ENCODE measurements at regions not wholly inside any gene's neighbourhood (a gene's known extent, or its start where the extent isn't known, plus 50 kb on each side); places are given as distances from the start of the nearest gene placed in this dataset.

- Histone ChIP-seq H3K27me3 (ENCODE audit: insufficient read depth, poor library complexity, severe bottlenecking) (no peaks in the 10 kb centered on the region), H3K27ac (replicated peaks) (no peak overlapping the region), H3K4me3 (replicated peaks; ENCODE audit: insufficient read depth, low read length) (no peak overlapping the region)
- no peak for DNase-seq (ENCODE audit: low read depth in 1 of 2, low spot score in 1 of 2)
- TF ChIP-seq POLR2AphosphoS5 (IDR thresholded peaks at IDR 0.05; ENCODE audit: low read depth) (no peak), REST (IDR thresholded peaks at IDR 0.05; ENCODE audit: insufficient replicate concordance, low read depth) (no peak)
Observed at GRCh38 chr19:29273000-29273640, 60.2 kb upstream of the UQCRFS1 start.

GRCh38 chr19:29275266-29275665 is 62.3 kb upstream of the UQCRFS1 start:
- no peak overlapping the region for H3K27ac ChIP-seq (replicated peaks)
- H3K27me3 ChIP-seq (ENCODE audit: insufficient read depth, poor library complexity, severe bottlenecking), result no peaks in the 10 kb centered on the region
- TF ChIP-seq REST (IDR thresholded peaks at IDR 0.05; ENCODE audit: insufficient replicate concordance, low read depth) (no peak), GABPA (IDR thresholded peaks at IDR 0.05; ENCODE audit: low read depth) (no peak), POLR2AphosphoS5 (IDR thresholded peaks at IDR 0.05; ENCODE audit: low read depth) (no peak), SPI1 (IDR thresholded peaks at IDR 0.05; ENCODE audit: borderline replicate concordance, low read depth) (no peak)
- TF ChIP-seq, protein P1, sequence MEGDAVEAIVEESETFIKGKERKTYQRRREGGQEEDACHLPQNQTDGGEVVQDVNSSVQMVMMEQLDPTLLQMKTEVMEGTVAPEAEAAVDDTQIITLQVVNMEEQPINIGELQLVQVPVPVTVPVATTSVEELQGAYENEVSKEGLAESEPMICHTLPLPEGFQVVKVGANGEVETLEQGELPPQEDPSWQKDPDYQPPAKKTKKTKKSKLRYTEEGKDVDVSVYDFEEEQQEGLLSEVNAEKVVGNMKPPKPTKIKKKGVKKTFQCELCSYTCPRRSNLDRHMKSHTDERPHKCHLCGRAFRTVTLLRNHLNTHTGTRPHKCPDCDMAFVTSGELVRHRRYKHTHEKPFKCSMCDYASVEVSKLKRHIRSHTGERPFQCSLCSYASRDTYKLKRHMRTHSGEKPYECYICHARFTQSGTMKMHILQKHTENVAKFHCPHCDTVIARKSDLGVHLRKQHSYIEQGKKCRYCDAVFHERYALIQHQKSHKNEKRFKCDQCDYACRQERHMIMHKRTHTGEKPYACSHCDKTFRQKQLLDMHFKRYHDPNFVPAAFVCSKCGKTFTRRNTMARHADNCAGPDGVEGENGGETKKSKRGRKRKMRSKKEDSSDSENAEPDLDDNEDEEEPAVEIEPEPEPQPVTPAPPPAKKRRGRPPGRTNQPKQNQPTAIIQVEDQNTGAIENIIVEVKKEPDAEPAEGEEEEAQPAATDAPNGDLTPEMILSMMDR (IDR thresholded peaks at IDR 0.05; ENCODE audit: insufficient read depth, low read length), result no peak
- DNase-seq (ENCODE audit: low read depth in 1 of 2, low spot score in 1 of 2), result no peak
- no peak overlapping the region for H3K4me3 ChIP-seq (replicated peaks; ENCODE audit: insufficient read depth, low read length)

GRCh38 chr19:29277102-29277501 is 64.2 kb upstream of the UQCRFS1 start:
- no peaks in the 10 kb centered on the region for H3K27me3 ChIP-seq (ENCODE audit: insufficient read depth, poor library complexity, severe bottlenecking)
- peak in 1 of 2 experiments; percentile 76 for DNase-seq (ENCODE audit: low read depth in 1 of 2, low spot score in 1 of 2)
- peak; percentile 32; the same call in 1 of the 2 replicates for TF ChIP-seq SPI1 (IDR thresholded peaks at IDR 0.05; ENCODE audit: borderline replicate concordance, low read depth)
- no peak for TF ChIP-seq POLR2AphosphoS5 (IDR thresholded peaks at IDR 0.05; ENCODE audit: low read depth)
- no peak for TF ChIP-seq GABPA (IDR thresholded peaks at IDR 0.05; ENCODE audit: low read depth)
- H3K4me3 ChIP-seq (replicated peaks; ENCODE audit: insufficient read depth, low read length), result no peak overlapping the region
- H3K27ac ChIP-seq (replicated peaks), result no peak overlapping the region

DNA sequence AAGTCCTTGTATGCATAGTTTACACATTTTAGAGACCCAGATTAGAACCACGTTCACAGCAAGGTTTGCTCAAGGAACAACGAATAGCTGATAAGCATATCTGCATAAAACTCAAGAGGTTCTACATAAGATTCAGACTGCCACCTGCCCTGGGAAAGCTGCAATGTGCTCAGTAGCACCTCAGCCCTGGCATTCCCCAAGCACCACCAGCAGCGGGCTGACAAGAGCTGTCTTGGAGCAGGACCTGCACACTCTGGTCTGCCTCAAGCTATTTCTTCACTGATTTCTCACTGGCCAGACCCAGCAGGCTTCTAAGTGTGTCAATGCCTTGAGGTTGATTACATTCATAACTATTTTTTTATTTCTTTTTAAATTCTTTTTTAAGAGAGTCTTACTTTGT is 65.8 kb upstream of the UQCRFS1 start:
- no peaks in the 10 kb centered on the region for H3K27me3 ChIP-seq (ENCODE audit: insufficient read depth, poor library complexity, severe bottlenecking)
- no peak overlapping the region for H3K4me3 ChIP-seq (replicated peaks; ENCODE audit: insufficient read depth, low read length)
- H3K27ac ChIP-seq (replicated peaks), result no peak overlapping the region
- DNase-seq (ENCODE audit: low read depth in 1 of 2, low spot score in 1 of 2), result no peak
- TF ChIP-seq, protein P1 (IDR thresholded peaks at IDR 0.05; ENCODE audit: insufficient read depth, low read length), result no peak
- TF ChIP-seq REST (IDR thresholded peaks at IDR 0.05; ENCODE audit: insufficient replicate concordance, low read depth) (no peak), POLR2AphosphoS5 (IDR thresholded peaks at IDR 0.05; ENCODE audit: low read depth) (no peak), SPI1 (IDR thresholded peaks at IDR 0.05; ENCODE audit: borderline replicate concordance, low read depth) (no peak)

All from HL-60 (cell line).